ENCODE measurements at regions not wholly inside any gene's neighbourhood (a gene's known extent, or its start where the extent isn't known, plus 50 kb on each side); places are given as distances from the start of the nearest gene placed in this dataset.

DNA sequence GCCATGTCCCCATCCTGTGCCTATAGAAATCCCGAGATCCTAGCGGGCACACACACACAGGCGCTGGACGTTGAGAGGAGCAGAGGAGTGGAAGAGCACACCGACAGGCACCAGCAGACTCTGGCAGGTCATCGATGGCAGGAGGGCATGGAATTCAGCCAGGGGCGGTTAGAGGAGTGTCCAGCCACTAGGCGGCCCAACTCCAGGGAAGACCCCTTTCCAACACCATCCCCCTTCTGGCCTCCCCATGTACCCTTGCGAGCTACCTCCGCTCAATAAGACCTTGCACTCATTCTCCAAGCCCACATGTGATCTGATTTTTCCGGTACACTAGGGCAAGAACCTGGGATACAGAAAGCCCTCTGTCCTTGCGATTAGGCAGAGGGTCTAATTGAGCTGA, 356.0 kb upstream of the DPP6 start:
- TF ChIP-seq EZH2phosphoT487 (IDR thresholded peaks at IDR 0.05; ENCODE audit: low read depth): no peak
- TF ChIP-seq, protein P1, sequence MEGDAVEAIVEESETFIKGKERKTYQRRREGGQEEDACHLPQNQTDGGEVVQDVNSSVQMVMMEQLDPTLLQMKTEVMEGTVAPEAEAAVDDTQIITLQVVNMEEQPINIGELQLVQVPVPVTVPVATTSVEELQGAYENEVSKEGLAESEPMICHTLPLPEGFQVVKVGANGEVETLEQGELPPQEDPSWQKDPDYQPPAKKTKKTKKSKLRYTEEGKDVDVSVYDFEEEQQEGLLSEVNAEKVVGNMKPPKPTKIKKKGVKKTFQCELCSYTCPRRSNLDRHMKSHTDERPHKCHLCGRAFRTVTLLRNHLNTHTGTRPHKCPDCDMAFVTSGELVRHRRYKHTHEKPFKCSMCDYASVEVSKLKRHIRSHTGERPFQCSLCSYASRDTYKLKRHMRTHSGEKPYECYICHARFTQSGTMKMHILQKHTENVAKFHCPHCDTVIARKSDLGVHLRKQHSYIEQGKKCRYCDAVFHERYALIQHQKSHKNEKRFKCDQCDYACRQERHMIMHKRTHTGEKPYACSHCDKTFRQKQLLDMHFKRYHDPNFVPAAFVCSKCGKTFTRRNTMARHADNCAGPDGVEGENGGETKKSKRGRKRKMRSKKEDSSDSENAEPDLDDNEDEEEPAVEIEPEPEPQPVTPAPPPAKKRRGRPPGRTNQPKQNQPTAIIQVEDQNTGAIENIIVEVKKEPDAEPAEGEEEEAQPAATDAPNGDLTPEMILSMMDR (IDR thresholded peaks at IDR 0.05; ENCODE audit: low read depth, low read length): no peak
